ENCODE measurements at regions not wholly inside any gene's neighbourhood (a gene's known extent, or its start where the extent isn't known, plus 50 kb on each side); places are given as distances from the start of the nearest gene placed in this dataset.

DNA sequence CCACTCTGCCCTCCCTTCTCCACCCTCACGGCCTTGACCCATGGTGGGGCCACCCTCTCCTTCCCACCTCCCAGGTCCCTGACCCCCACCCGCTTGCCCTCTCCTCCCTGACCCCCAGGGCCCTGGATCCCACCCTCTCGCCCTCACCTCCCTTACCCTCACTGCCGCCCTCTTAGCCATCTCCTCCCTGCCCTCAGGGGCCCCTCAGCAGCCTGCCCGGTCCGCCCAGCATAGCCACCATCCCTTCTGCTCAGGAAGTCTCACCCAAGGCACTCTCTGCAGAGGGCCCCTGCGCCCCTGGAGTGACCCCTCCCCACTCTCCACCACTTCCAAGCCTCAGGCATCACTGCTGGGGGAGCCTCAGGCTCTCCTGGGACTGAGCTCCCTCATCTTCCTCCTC, 66.3 kb downstream of the MRPL36 start:
- SMC1A ChIA-PET (ENCODE audit: uncharacterized antibody, unreplicated experiment) = no interaction called here
- TF ChIP-seq, protein P1, sequence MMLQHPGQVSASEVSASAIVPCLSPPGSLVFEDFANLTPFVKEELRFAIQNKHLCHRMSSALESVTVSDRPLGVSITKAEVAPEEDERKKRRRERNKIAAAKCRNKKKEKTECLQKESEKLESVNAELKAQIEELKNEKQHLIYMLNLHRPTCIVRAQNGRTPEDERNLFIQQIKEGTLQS (IDR thresholded peaks at IDR 0.05; ENCODE audit: borderline replicate concordance, extremely low read depth, low read depth, low read length) = no peak
- TF ChIP-seq PAX5 (IDR thresholded peaks at IDR 0.05; ENCODE audit: borderline replicate concordance, low read depth, low read length) = no peak
- TF ChIP-seq SP1 (IDR thresholded peaks at IDR 0.05; ENCODE audit: low read depth, low read length) = no peak
- TF ChIP-seq, protein P2, sequence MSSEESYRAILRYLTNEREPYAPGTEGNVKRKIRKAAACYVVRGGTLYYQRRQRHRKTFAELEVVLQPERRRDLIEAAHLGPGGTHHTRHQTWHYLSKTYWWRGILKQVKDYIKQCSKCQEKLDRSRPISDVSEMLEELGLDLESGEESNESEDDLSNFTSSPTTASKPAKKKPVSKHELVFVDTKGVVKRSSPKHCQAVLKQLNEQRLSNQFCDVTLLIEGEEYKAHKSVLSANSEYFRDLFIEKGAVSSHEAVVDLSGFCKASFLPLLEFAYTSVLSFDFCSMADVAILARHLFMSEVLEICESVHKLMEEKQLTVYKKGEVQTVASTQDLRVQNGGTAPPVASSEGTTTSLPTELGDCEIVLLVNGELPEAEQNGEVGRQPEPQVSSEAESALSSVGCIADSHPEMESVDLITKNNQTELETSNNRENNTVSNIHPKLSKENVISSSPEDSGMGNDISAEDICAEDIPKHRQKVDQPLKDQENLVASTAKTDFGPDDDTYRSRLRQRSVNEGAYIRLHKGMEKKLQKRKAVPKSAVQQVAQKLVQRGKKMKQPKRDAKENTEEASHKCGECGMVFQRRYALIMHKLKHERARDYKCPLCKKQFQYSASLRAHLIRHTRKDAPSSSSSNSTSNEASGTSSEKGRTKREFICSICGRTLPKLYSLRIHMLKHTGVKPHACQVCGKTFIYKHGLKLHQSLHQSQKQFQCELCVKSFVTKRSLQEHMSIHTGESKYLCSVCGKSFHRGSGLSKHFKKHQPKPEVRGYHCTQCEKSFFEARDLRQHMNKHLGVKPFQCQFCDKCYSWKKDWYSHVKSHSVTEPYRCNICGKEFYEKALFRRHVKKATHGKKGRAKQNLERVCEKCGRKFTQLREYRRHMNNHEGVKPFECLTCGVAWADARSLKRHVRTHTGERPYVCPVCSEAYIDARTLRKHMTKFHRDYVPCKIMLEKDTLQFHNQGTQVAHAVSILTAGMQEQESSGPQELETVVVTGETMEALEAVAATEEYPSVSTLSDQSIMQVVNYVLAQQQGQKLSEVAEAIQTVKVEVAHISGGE (CRISPR knock-in tag; IDR thresholded peaks at IDR 0.05) = no peak
- TF ChIP-seq, protein P3, sequence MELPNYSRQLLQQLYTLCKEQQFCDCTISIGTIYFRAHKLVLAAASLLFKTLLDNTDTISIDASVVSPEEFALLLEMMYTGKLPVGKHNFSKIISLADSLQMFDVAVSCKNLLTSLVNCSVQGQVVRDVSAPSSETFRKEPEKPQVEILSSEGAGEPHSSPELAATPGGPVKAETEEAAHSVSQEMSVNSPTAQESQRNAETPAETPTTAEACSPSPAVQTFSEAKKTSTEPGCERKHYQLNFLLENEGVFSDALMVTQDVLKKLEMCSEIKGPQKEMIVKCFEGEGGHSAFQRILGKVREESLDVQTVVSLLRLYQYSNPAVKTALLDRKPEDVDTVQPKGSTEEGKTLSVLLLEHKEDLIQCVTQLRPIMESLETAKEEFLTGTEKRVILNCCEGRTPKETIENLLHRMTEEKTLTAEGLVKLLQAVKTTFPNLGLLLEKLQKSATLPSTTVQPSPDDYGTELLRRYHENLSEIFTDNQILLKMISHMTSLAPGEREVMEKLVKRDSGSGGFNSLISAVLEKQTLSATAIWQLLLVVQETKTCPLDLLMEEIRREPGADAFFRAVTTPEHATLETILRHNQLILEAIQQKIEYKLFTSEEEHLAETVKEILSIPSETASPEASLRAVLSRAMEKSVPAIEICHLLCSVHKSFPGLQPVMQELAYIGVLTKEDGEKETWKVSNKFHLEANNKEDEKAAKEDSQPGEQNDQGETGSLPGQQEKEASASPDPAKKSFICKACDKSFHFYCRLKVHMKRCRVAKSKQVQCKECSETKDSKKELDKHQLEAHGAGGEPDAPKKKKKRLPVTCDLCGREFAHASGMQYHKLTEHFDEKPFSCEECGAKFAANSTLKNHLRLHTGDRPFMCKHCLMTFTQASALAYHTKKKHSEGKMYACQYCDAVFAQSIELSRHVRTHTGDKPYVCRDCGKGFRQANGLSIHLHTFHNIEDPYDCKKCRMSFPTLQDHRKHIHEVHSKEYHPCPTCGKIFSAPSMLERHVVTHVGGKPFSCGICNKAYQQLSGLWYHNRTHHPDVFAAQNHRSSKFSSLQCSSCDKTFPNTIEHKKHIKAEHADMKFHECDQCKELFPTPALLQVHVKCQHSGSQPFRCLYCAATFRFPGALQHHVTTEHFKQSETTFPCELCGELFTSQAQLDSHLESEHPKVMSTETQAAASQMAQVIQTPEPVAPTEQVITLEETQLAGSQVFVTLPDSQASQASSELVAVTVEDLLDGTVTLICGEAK (IDR thresholded peaks at IDR 0.05; ENCODE audit: borderline replicate concordance) = no peak
- no peak for TF ChIP-seq CBX5 (IDR thresholded peaks at IDR 0.05; ENCODE audit: low read depth)
- no peak for TF ChIP-seq SRF (IDR thresholded peaks at IDR 0.05; ENCODE audit: low read depth in 2 of 2, low read length in 2 of 2)
- TF ChIP-seq, protein P4, sequence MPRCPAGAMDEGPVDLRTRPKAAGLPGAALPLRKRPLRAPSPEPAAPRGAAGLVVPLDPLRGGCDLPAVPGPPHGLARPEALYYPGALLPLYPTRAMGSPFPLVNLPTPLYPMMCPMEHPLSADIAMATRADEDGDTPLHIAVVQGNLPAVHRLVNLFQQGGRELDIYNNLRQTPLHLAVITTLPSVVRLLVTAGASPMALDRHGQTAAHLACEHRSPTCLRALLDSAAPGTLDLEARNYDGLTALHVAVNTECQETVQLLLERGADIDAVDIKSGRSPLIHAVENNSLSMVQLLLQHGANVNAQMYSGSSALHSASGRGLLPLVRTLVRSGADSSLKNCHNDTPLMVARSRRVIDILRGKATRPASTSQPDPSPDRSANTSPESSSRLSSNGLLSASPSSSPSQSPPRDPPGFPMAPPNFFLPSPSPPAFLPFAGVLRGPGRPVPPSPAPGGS (IDR thresholded peaks at IDR 0.05; ENCODE audit: borderline replicate concordance, insufficient read depth, low read depth, low read length, poor library complexity, severe bottlenecking) = no peak
- TF ChIP-seq RB1 (IDR thresholded peaks at IDR 0.05; ENCODE audit: borderline replicate concordance) = no peak
- TF ChIP-seq ZNF217 (IDR thresholded peaks at IDR 0.05) = no peak
- TF ChIP-seq, protein P5, sequence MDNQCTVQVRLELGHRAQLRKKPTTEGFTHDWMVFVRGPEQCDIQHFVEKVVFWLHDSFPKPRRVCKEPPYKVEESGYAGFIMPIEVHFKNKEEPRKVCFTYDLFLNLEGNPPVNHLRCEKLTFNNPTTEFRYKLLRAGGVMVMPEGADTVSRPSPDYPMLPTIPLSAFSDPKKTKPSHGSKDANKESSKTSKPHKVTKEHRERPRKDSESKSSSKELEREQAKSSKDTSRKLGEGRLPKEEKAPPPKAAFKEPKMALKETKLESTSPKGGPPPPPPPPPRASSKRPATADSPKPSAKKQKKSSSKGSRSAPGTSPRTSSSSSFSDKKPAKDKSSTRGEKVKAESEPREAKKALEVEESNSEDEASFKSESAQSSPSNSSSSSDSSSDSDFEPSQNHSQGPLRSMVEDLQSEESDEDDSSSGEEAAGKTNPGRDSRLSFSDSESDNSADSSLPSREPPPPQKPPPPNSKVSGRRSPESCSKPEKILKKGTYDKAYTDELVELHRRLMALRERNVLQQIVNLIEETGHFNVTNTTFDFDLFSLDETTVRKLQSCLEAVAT (IDR thresholded peaks at IDR 0.05) = no peak
- 11% methylated on average over 3 of the region's 7 CpGs for WGBS (ENCODE audit: insufficient coverage, insufficient replicate concordance, low lambda C conversion rate, missing lambda C conversion rate)

More for the DNA sequence above, 66.3 kb downstream of the MRPL36 start:
- ChIA-PET POLR2A (no interaction called here), CTCF (no interaction called here), RAD21 (ENCODE audit: unreplicated experiment) (no interaction called here)
- no peak overlapping the region for H3K4me3 ChIP-seq
- BruUV-seq (replicated peaks) = no TSS peak
- H3K36me3 ChIP-seq (ENCODE audit: control insufficient read depth in 2 of 2, insufficient read depth in 2 of 2, low read length in 1 of 2) = no peaks in the 10 kb centered on the region
- H3K27ac ChIP-seq (ENCODE audit: control insufficient read depth, insufficient read depth) = no peak overlapping the region
- in situ Hi-C loops (cut with MboI) = no loop called here
- no peak overlapping the region for H3K9ac ChIP-seq (ENCODE audit: control insufficient read depth, insufficient read depth, low read length)
- no peak overlapping the region for H2AFZ ChIP-seq (ENCODE audit: control insufficient read depth, low read depth, low read length)
- DNase-seq (ENCODE audit: low read depth, low spot score) (no peak), FAIRE-seq (no peak), ATAC-seq (no peak)
- no peaks in the 10 kb centered on the region for H4K20me1 ChIP-seq (ENCODE audit: control insufficient read depth, insufficient read depth)
- intact Hi-C loops (cut with micrococcal nuclease; ENCODE audit: unreplicated experiment) = loop anchor here (10.0 kb wide), 1 partner anchor 71 kb away; the partner anchor contains the start of gene NDUFS6
- H3K4me1 ChIP-seq (ENCODE audit: control insufficient read depth, insufficient read depth, low read length) = no peaks in the 10 kb centered on the region
- H3K9me3 ChIP-seq (replicated peaks; ENCODE audit: control insufficient read depth, insufficient read depth, low read length) = no peaks in the 10 kb centered on the region
- no peaks in the 10 kb centered on the region for H3K79me2 ChIP-seq (ENCODE audit: control insufficient read depth, insufficient read depth, low read length)
- H3K27me3 ChIP-seq (replicated peaks in 1 of 2; ENCODE audit: control insufficient read depth in 2 of 2, insufficient read depth in 2 of 2, low read length in 1 of 2) = peaks cover 0 to 4% of the 10 kb centered on the region in 2 experiments; a peak in 2 of 4 replicates
- no peak overlapping the region for H3K4me2 ChIP-seq (ENCODE audit: control insufficient read depth, insufficient read depth)

Data from GM12878 (cell line).